IPS DF 4.7 (cell line): ENCODE measurements at regions not wholly inside any gene's neighbourhood (a gene's known extent, or its start where the extent isn't known, plus 50 kb on each side); places are given as distances from the start of the nearest gene placed in this dataset.

Experiments used
- DNase-seq: peaks from one replicate; pipeline ENCODE4 v3.0.0-alpha.2; 2013; ENCODE audit warnings: low spot score; ENCODE audit errors: extremely low read depth

DNA sequence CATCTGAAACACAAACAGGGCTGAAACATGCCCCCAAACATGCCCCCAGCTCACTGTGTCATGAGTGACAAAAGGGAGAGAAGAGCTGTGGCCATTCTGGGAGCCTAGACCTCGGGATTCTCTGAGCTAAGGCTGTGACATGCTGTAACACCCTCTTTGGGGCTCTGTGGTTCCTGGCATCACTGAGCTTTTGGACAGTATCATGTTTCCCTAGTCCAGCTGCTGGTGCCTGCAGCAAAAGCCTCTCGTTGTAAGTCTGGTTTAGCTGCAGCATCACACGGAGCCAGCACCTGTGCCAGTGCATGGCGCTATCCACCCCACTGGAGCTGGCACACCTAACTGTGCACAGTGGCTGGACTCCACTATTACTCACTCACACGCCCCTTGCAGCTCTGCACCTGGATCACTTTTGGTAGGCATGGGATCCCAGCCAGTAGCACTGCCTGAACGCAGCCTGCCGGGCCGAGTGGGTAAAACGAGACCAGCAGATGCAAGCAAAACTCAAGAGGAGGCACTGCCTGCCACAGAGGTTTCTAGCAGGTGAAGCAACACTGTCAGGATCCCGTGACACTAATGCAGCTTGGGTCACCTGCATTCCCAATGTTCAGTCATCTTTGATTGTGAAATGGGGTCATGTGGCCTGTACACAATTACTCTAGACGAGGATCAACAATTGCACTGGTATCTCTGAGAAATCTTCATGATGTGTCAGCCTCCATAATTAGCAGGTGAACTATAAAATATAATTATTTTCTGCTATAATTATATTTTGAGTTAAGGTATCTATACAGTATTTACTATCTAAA lies 547.2 kb downstream of the ZNF804A start:
- DNase-seq, result no peak

DNA sequence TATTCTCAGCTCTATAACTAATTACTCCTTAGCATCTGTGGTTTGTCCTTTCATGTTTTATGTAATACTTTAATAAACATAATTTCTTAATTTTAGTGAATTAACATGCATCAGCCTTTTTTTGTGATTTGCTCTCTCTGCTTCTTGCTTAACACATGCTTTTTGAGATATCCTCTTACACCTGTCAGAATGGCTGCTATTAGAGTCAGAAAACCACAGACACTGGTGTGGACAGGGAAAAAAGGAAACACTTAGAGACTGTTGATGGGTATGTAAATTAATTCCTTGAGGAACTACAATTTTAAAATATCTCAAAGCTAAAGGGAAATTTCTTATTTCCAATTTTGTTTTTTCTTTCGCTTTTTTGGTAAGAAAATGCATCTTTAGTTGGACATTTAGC lies 549.0 kb downstream of the ZNF804A start:
- DNase-seq, result no peak

DNA sequence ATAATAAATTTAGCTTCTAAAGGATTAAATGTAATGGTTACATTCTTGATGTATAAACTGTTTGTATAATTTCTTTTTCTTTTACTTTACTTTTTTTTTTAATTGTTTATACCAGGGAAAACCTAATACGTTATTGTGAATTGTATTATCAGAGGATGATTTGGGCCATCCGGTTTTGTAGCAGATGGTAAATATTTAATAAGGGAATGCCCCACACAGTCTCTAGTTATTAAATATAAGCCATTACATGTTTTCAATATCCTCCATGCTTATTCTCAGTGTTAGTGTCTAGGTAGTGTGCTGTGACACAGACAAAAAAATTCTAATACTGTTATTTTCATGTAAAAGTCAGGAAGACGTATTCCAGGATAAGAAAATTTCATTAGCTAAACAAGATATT lies 553.9 kb downstream of the ZNF804A start:
- DNase-seq, result no peak

DNA sequence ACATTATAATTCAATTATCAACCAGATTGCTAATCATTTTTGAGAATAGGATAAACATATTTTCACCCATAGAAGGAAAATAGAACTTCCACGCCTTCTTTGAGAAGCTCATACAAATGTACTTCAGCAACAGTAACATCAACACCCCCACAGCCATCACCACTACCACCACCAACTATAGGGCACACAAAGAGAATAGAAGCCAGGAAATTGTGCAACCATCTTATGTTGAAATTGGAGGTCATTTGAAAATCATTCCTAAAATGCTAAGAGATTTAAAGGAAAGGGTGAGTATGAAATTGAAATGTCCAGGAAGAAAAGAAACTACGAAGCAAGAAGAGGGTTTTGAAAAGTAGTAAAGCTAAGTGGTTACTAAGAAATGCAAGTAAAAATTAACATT lies 563.4 kb downstream of the ZNF804A start:
- DNase-seq, result no peak

DNA sequence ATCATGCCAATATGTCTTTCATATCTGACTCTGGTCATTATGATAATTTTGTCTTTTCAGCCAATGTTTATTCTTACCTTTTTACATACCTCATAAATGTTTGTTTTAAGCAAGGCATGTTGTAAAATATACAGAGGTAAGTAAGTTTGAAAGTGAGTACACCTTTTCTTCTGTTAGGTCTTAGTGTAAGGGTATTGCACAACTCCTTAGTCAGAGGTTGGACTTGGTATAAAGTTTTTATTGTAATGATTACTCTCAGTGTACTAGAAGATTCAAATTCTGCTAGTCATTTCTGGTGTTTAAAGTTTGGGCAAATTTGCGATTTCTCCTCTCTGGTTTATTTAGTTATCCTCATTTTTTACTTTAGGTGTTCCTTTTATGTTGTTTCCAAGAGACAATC lies 564.3 kb upstream of the FSIP2 start:
- DNase-seq, result no peak

DNA sequence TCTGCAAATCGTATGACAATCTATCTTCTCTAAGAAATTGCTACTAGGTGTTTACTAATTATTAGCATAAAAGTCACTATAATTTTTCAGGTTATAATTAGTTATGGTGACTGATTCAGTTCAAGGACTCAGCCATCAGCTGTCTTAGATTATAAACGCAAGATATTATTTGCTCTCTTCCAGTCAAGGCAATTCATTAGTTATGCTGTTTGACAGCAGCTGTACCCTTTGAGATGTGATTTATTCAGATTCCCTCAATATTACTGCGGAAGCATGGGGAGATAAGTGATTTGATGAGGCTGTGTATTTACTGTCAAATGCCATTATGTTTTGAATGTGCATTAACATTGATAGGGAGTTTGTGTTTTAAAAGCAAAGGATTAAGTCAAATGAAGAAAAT lies 558.9 kb upstream of the FSIP2 start:
- DNase-seq, result no peak

DNA sequence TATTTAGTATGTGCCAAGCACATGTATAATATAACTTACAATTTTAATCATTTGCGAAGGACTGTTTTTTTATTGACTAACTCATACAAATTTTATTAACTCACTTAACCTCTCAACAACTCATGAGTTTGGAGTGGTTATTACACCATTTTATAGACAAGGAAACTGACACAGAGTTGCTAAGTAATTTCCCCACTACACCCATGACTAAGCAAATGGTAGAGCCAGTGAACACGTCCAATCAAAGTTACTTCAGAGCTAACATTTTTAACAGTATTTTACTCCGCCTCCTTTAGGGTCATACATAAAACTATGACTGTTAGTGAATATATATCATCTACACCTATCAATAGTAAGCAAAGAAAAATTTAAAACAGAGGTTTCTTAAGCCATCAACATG lies 556.7 kb upstream of the FSIP2 start:
- DNase-seq, result no peak

DNA sequence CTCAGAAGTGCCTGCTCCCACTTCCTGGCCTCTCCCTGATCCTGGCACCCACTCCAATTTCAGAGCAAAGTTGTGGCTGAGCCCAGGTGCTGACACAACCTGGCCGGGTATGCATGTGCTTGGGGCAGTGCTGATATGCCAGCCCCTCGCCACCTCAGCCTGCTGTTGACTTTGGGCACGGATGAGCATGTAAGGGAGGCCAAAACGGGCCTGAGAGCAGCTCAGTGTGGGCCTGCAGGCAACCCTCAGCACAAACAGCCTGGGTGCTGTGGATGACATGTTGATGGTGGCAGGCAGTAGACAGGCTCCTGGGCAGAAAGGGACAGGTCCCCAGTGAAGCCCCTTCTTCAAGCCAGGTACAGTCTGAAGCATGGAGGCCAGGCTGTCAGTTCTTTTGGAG lies 553.6 kb upstream of the FSIP2 start:
- DNase-seq, result no peak

DNA sequence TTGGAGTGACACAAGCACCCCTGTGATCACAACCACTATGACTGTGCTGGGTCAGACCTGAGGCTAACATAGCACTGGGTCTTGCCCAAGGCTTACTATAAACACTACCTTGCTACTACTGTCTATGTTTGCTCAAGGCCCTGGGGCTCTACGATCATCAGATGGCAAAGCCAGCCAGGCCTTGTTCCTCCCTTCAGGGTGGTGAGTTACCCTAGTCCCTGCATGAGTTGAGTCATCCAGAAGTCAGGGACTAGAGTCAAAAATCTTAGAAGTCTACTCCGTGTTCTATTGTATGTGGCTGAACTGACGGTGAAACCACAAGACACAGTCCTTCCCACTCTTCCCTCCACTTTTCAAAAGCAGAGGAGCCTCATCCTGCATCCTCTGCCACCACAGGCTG lies 551.2 kb upstream of the FSIP2 start:
- DNase-seq, result no peak

DNA sequence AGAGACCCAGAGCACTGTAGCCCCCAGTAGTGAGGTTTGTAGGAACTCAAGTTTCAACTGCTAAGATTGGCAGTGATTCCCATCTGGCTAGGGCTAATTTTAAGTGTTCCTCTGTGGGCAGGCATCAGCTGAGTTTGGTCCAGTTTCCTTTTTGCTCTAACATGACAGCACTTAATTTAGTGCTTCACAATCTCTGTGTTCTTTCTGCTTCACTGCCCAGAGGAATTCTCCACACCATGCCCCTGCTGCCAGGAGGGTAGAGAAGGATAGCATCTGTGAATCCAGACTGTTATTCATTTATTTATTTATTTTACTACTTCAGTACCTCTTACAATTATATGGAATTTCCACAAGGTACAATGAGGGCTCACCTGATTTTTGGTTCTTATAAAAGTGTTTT lies 549.9 kb upstream of the FSIP2 start:
- no peak for DNase-seq

DNA sequence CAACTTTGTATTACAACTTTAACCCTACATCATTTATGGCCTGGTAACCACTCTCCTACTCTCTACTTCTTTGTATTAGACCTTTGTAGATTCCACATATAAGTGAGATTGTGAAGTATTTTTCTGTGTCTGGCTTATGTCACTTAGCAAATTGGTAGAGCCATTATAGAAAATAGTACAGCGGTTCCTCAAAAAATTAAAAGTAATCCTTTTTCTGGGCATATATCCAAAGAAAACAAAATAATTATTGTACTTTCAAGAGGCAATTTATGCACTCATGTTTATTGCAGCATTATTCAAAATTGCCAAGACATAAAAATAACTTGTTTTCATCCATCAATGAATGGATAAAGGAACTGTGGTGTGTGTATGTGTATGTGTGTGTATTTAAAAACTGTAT lies 537.5 kb upstream of the FSIP2 start:
- no peak for DNase-seq

DNA sequence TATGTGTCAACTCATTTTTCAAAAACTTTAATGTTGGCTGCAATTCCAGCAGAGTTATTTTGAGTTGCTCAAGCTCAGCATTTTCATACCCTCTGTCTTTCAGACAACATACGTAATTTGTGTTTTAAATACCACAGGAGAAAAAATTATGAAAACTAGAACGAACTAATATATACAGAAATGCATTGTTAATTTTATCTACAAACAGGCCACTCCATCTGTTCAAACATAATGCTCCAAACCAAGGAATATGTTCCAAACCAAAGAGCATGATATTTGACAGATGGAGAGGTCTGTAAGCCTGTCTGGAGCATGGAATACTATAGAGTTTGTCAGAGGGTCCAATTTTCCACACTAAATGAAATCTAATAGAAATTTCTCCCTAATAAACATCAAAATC lies 536.2 kb upstream of the FSIP2 start:
- no peak for DNase-seq

DNA sequence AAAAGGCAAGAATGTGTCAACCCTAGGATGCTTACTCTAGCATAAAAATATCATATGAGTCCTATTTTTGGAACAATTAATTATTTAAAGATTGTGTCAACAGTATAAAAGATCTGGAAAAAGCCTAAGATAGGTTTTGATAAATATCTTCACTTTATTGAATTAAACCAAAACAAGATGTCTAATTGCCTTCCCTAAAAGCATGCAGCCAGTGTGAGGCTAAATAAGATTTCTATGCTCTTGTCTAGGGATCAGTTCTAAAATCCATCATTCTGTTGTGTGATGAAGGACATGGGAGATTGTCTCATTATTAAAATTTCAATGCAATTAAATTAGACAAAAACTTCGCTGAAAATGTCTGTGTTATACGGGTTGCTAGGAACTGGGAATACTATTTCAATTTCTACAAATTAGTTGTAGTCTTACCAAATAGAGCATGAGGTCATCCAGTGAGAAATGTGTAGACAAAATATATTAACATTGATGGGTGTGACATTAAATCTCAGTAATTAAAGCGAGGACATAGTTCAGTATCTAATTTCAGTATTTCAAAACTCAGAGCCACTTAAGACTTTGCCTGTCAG lies 535.6 kb upstream of the FSIP2 start:
- no peak for DNase-seq

DNA sequence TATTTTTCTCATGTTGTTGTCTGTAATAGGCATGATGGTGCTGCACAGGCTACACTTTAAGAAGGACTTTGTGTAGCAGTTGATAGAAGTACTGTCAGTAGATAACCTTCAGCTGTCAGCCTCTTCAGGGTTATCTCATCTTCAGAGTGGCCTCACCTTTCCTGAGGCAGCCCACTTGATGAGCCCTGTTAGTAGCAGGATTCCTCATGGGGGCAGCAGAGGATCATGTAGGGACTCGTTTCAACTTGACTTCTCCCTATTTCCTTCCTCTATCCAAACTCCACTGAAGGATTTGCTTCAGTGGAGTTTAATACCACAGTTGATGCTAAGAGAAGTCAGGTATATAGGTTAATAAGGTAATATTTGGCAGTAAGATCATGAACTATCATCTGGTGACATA lies 530.3 kb upstream of the FSIP2 start:
- peak; percentile 46 for DNase-seq

DNA sequence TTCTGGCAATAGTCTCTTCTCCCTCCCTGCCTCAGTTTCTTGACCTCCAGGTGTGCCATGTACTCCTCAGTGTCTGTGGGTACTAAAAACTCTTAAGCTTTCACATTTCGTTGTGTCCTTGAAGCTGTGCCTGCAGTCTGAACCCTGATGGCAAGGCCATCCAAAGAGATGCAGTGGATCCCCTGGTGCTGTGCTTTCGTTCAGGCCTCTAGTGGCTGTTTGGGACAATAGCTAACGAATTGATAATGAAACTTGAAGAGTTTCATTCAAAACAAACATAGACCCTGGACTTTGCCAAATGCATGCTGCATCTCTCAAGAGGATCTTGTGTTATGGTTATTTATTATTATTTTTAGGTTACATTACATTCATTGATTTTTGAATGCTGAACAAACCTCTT lies 523.1 kb upstream of the FSIP2 start:
- DNase-seq, result peak; percentile 5

DNA sequence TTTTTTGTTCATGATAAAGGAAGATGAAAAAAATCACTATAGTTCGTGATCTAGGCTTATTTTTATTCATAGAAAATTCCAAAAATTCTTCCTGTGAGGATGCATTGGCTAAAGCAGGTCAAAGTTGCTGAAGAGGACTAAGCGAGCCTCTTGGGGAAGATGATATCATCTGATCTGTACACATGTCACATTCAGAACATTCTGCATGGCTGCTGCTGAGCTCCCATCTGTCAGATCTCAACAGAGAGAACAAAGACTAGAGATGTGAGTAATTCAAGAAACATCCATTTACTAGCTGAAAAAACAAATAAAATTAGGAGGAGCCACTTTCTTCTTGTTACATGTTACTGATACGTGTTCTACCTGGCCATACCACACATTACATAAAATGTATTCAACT lies 518.6 kb upstream of the FSIP2 start:
- DNase-seq, result no peak

DNA sequence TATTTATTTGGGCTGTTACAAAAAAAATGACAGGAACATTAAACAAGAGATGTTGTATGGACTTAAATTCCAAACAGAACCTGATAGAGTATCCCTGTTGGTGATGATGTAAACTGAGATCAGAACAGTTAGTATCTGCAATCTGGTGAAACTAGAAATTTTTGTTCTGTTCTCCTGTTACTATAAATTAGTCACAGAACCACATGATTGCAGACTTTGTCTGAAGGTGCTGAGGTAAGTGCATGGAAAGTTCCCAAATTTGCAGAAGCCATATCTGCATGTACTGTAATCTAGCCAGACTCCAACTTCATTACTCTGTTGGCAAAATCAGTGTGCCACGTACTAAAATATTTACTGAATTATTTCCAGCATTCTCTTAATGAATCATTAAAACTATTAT lies 516.3 kb upstream of the FSIP2 start:
- DNase-seq, result no peak

DNA sequence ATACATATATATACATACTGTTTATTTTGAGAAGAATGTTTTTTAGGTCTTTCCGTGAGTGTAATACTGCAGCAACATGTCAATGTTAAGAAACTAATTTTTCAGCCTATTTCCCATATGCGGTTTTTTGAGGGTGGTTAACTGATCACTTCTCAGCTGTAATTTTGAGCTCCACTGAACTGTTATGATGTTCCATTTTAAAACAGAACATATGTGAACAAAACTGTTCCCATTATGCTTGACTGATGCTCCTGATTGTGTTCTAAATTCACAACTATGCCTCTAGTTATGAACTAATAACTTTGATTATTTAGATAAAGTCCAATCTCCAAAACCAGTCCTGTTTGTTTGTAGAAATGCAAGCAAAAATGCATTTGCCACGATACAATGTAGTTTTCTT lies 511.2 kb upstream of the FSIP2 start:
- no peak for DNase-seq

DNA sequence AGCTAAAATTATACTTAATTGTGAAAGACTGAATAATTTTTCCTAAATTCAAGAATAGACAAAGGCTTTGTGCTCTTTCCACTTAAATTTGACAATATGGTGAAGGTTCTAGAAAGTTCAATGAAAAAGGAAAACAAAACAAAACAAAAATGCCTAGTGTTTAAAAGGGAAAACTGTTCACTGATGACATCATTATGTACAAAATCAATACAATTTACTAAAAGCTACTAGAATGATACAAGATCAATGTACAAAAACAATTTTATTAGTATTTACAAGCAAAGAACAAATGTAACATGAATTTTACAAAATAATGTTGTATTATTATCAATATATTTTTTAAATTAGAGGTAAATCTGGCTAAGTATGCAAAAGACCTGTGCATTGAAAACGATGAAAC lies 499.1 kb upstream of the FSIP2 start:
- no peak for DNase-seq

DNA sequence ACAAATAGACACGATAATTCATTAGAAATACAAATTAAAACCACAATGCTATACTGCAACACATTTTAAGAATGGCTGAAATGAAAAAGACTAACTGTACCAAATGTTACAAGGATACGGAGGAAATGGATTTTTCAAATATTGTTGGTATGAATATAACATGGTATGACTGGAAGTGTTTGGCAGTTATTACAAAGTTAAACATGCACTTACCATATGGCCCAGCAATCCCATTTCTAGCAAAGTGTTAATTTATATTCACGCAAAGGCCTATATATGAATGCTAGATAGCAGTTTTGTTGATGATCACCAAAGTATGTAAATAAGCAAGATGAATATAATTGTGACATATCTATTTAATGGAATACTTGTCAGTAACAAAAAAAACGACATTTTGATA lies 497.8 kb upstream of the FSIP2 start:
- DNase-seq, result no peak

DNA sequence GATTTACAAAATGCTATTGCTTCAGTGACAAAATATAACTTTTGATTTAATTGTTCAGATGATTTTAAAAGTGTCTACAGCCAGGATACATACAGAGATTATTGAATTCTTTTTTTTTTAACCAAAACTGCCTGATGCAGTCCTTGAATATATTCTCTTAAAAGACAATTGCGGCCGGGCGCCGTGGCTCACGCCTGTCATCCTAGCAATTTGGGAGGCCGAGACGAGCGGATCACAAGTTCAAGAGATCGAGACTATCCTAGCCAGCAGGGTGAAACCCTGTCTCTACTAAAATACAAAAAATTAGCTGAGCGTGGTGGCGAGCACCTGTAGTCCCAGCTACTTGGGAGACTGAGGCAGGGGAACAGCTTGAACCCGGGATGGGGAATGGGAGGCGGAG lies 497.0 kb upstream of the FSIP2 start:
- no peak for DNase-seq

DNA sequence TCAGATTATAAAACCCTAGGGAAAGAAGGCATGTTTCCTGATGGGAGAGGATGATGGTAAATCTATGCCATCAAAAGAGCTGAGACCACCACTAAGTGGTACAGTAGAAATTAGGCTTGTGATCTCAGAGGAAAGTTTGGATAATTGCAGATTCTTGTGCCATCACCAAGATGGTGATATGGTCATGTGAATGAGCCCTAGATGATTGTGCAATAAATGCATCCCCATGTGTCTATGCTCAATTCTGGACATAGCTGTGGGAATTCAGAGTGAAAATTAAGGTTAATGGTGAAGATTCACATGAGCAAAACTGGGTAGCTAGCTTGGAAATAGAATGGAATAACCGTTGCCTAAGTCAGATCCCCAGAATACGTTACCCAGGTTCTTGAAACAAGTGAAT lies 496.1 kb upstream of the FSIP2 start:
- DNase-seq, result no peak

DNA sequence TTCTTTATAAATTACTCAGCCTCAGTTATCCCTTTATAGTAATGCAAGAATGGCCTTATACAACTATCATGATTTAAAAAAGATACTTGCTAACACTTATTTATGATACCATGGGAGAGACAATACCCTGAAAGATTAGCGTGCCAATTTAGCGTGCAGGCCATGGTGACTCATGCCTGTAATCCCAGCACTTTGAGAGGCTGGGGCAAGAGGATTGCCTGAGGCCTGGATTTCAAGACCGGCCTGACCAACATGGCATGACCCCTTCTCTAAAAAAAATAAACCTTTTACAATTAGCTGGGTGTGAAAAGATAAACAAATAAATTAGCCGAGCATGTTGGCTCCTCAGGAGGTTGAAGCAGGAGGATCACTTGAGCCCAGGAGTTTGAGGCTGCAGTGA lies 493.4 kb upstream of the FSIP2 start:
- no peak for DNase-seq

DNA sequence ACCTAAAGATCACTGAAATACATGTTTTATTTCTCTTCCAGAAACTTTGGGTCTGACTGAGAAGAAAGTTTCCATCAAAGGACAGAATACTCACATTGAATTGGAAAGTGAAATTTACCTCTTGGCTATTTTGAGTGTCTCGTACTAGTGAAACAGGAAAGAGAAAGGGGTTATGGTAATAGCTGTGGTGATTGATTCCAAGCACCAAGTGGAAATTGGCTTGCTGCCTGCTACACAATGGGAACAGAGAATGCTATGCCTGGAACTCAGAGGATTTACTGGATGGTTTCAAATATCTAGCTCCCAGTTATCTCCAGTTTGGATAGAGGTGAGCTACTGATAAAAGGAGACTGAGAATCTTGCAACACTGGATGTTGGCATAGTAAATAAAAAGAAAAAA lies 492.8 kb upstream of the FSIP2 start:
- DNase-seq, result no peak
